Activated B cell treated with CpG ODN at 0.5 μM for 24 hours (primary cell): ENCODE measurements at regions not wholly inside any gene's neighbourhood (a gene's known extent, or its start where the extent isn't known, plus 50 kb on each side); places are given as distances from the start of the nearest gene placed in this dataset.

Experiments
- ATAC-seq: fragments of 200-7000 bp; cut with Tn5 transposase; one replicate; pipeline ENCODE4 v1.10.0; 2021; ENCODE audit warnings: low read depth, mild to moderate bottlenecking, moderate library complexity
- CTCF ChIA-PET: fragments of 350-600 bp; sonication (Branson Sonifier 250); formaldehyde crosslinking; loops from one replicate; lab custom pipeline; 2021; ENCODE audit warnings: antibody characterized with exemption; lab: Charles Lee
- POLR2A ChIA-PET: fragments of 350-600 bp; sonication (Branson Sonifier 250); formaldehyde crosslinking; loops from one replicate; lab custom pipeline; 2021; ENCODE audit warnings: antibody characterized with exemption; lab: Charles Lee
- DNase-seq: peaks from one replicate; pipeline ENCODE4 v3.0.0; 2022
- H3K27ac Mint-ChIP-seq: one replicate; pipeline ENCODE4 v1.8.0; 2020; ENCODE audit warnings: mixed read lengths
- H3K27me3 Mint-ChIP-seq: one replicate; pipeline ENCODE4 v1.8.0; 2021; ENCODE audit warnings: mixed read lengths
- H3K36me3 Mint-ChIP-seq: one replicate; pipeline ENCODE4 v1.8.0; 2021; ENCODE audit warnings: low read depth, mixed read lengths
- H3K4me1 Mint-ChIP-seq: one replicate; pipeline ENCODE4 v1.8.0; 2021; ENCODE audit warnings: mixed read lengths
- H3K4me3 Mint-ChIP-seq: one replicate; pipeline ENCODE4 v1.8.0; 2020; ENCODE audit warnings: mild to moderate bottlenecking, mixed read lengths
- H3K9me3 Mint-ChIP-seq: one replicate; pipeline ENCODE4 v1.8.0; 2020; ENCODE audit warnings: mixed read lengths
- intact Hi-C: fragments of 100-400 bp; cut with micrococcal nuclease; formaldehyde crosslinking; loops from one replicate; pipeline ENCODE4 v1.15.1; 2024
- TF ChIP-seq, protein P1 (sequence below): fragments of 200-600 bp; IDR thresholded peaks from one replicate; pipeline ENCODE4 v1.8.0; 2022; ENCODE audit warnings: antibody characterized with exemption, mild to moderate bottlenecking

DNA sequence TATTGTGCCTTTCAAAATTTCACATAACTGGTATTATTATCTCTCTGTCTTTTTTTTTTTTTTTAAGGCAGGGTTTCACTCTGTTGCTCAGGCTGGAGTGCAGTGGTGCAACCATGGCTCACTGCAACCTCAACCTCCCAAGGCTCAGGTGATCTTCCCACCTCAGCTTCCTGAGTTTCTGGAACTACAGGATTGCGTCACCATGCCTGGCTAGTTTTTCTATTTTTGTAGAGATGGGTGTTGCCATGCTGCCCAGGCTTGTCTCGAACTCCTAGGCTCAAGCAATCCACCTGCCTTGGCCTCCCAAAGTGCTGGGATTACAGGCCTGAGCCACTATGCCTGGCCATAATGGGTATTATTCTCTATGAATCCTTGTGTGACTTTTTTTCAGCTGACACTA lies 402.3 kb upstream of the SMARCA2 start:
- no peaks in the 10 kb centered on the region for H3K4me1 Mint-ChIP-seq
- no peaks in the 10 kb centered on the region for H3K36me3 Mint-ChIP-seq
- H3K4me3 Mint-ChIP-seq = no peak overlapping the region
- ChIA-PET CTCF (no interaction called here), POLR2A (no interaction called here)
- no peaks in the 10 kb centered on the region for H3K9me3 Mint-ChIP-seq
- DNase-seq = no peak
- H3K27me3 Mint-ChIP-seq = no peaks in the 10 kb centered on the region
- no peak overlapping the region for H3K27ac Mint-ChIP-seq
- ATAC-seq = no peak
- TF ChIP-seq, protein P1, sequence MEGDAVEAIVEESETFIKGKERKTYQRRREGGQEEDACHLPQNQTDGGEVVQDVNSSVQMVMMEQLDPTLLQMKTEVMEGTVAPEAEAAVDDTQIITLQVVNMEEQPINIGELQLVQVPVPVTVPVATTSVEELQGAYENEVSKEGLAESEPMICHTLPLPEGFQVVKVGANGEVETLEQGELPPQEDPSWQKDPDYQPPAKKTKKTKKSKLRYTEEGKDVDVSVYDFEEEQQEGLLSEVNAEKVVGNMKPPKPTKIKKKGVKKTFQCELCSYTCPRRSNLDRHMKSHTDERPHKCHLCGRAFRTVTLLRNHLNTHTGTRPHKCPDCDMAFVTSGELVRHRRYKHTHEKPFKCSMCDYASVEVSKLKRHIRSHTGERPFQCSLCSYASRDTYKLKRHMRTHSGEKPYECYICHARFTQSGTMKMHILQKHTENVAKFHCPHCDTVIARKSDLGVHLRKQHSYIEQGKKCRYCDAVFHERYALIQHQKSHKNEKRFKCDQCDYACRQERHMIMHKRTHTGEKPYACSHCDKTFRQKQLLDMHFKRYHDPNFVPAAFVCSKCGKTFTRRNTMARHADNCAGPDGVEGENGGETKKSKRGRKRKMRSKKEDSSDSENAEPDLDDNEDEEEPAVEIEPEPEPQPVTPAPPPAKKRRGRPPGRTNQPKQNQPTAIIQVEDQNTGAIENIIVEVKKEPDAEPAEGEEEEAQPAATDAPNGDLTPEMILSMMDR = no peak
- intact Hi-C loops = no loop called here

GRCh38 chr9:1617419-1617818 lies 397.7 kb upstream of the SMARCA2 start:
- Mint-ChIP-seq H3K4me1 (no peaks in the 10 kb centered on the region), H3K4me3 (no peak overlapping the region)
- intact Hi-C loops = no loop called here

GRCh38 chr9:1619915-1620710 lies 395.0 kb upstream of the SMARCA2 start:
- no peaks in the 10 kb centered on the region for H3K36me3 Mint-ChIP-seq
- no peak for DNase-seq
- ATAC-seq = no peak
- H3K4me3 Mint-ChIP-seq = no peak overlapping the region
- ChIA-PET POLR2A (no interaction called here), CTCF (no interaction called here)
- intact Hi-C loops = no loop called here
- no peak overlapping the region for H3K27ac Mint-ChIP-seq
- TF ChIP-seq, protein P1 = no peak
- peaks cover 4% of the 10 kb centered on the region for H3K27me3 Mint-ChIP-seq
- no peaks in the 10 kb centered on the region for H3K4me1 Mint-ChIP-seq
- H3K9me3 Mint-ChIP-seq = peaks cover 4% of the 10 kb centered on the region

More at GRCh38 chr9:1617419-1617818, 397.7 kb upstream of the SMARCA2 start:
- no peak overlapping the region for H3K27ac Mint-ChIP-seq
- no peak for DNase-seq
- no peak for ATAC-seq
- CTCF ChIA-PET = no interaction called here
- H3K27me3 Mint-ChIP-seq = peaks cover 2% of the 10 kb centered on the region
- no peaks in the 10 kb centered on the region for H3K9me3 Mint-ChIP-seq
- POLR2A ChIA-PET = no interaction called here
- H3K36me3 Mint-ChIP-seq = no peaks in the 10 kb centered on the region
- TF ChIP-seq, protein P1 = no peak

GRCh38 chr9:1637401-1637800 lies 377.7 kb upstream of the SMARCA2 start:
- Mint-ChIP-seq H3K36me3 (no peaks in the 10 kb centered on the region), H3K27ac (no peak overlapping the region), H3K27me3 (no peaks in the 10 kb centered on the region), H3K4me1 (no peaks in the 10 kb centered on the region), H3K4me3 (no peak overlapping the region), H3K9me3 (no peaks in the 10 kb centered on the region)
- ChIA-PET CTCF (no interaction called here), POLR2A (no interaction called here)
- intact Hi-C loops = no loop called here
- TF ChIP-seq, protein P1 = no peak
- DNase-seq = no peak
- no peak for ATAC-seq

GRCh38 chr9:1639166-1639565 lies 376.0 kb upstream of the SMARCA2 start:
- Mint-ChIP-seq H3K27ac (no peak overlapping the region), H3K4me1 (no peaks in the 10 kb centered on the region), H3K27me3 (no peaks in the 10 kb centered on the region), H3K9me3 (peaks cover 2% of the 10 kb centered on the region), H3K4me3 (no peak overlapping the region), H3K36me3 (no peaks in the 10 kb centered on the region)
- CTCF ChIA-PET = no interaction called here
- TF ChIP-seq, protein P1 = no peak
- ATAC-seq = no peak
- POLR2A ChIA-PET = no interaction called here
- intact Hi-C loops = no loop called here
- DNase-seq = no peak
